ENCODE measurements at regions not wholly inside any gene's neighbourhood (a gene's known extent, or its start where the extent isn't known, plus 50 kb on each side); places are given as distances from the start of the nearest gene placed in this dataset.

DNA sequence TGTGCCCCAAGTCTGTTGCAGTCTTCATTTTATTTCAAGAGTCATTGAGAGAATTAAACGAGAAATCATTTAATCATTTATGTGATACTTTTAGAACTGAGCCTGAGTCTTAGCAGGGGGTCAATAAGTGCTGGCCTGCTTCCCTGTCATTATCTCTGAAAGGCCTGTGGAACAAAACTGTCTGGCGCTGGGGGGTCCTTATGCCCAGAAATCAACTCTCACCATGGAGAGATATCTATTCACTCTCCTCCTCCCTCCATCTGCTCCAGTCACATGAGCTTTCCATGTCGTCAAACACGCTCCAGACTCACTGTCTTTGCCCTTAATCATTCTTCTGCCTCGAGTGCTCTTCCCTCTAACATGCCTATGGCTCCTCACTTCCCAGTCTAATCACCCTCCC, 136.8 kb downstream of the ESM1 start:
- Mint-ChIP-seq H3K36me3 (ENCODE audit: low read depth) (no peaks in the 10 kb centered on the region), H3K9me3 (ENCODE audit: low read depth) (no peaks in the 10 kb centered on the region), H3K27me3 (peaks cover 10% of the 10 kb centered on the region), H3K27ac (no peak overlapping the region), H3K4me3 (no peak overlapping the region), H3K4me1 (no peaks in the 10 kb centered on the region)
- ATAC-seq (no peak), DNase-seq (no peak)
- ChIA-PET CTCF (interaction anchor here (0.6 to 3.0 kb wide), 6 partner anchors 17 to 1017 kb away, joined by 3 to 11 read pairs (median 4); partner anchors contain the start of gene SNX18), POLR2A (no interaction called here)
- intact Hi-C loops (cut with DNase I, micrococcal nuclease), result loop anchor here in 1 of 2 experiments (10.0 kb wide), 1 partner anchor 534 kb away; the partner anchor contains the start of gene ARL15

DNA sequence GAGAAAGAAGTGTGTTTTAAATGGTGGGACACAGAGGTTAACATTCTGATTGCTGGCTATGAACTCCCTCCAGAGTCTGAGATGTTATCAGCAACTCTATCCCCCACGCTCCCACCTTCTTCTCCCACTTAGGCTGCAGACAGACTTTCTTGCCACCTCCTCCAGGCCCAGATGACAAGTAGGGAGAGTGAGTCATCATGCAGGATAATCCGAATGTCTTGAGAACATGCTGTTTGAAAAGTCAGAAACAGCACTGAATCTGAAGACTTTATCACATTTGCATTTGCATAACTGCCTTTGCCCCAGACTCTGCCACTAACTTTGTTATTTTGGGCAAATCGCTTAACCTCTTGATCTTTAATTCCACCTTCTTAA, 139.8 kb downstream of the ESM1 start:
- Mint-ChIP-seq H3K36me3 (ENCODE audit: low read depth) (no peaks in the 10 kb centered on the region), H3K9me3 (ENCODE audit: low read depth) (no peaks in the 10 kb centered on the region), H3K27ac (no peak overlapping the region), H3K4me3 (no peak overlapping the region), H3K4me1 (no peaks in the 10 kb centered on the region), H3K27me3 (peaks cover 8% of the 10 kb centered on the region)
- intact Hi-C loops (cut with DNase I, micrococcal nuclease), result loop anchor here (1.0 to 10.0 kb wide), 4 partner anchors 21 to 531 kb away; partner anchors contain the start of genes SNX18 (in 2 of the 2) and ARL15 (in 1 of the 2)
- ATAC-seq (no peak), DNase-seq (no peak)
- ChIA-PET CTCF (interaction anchor here (0.6 to 3.6 kb wide), 26 partner anchors 9 to 438 kb away, joined by 3 to 57 read pairs (median 4); partner anchors contain the start of gene SNX18), POLR2A (no interaction called here)

DNA sequence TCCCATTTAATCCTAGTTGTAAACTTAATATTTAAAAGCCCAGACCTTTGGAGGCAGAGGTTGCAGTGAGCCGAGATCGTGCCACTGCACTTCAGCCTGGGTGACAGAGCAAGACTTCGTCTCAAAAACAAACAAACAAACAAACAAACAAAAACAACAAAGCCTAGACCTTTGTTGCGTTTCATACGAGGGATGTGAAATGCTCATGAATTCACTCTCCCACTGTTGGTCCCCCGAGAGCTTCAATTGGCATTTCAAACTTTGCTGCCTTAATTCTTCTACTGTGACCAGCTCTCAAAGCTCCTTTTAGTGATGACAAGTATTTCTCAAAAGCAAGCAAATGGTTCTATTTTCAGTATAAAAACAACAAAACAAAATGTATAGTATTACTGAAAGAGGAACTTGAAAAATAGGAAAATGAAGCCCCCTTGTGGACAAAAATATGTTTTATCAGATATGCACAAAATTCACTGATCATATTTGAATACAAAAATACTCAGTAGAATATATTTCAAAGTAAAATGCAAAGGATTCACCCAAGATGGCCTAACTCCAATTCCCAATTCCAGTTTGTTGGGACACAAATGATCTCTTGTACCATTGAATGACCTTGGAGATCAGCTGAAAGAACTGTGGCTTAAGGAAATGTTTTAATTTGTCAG, 140.4 kb downstream of the ESM1 start:
- Mint-ChIP-seq H3K9me3 (ENCODE audit: low read depth) (no peaks in the 10 kb centered on the region), H3K27ac (no peak overlapping the region), H3K36me3 (ENCODE audit: low read depth) (no peaks in the 10 kb centered on the region), H3K4me3 (no peak overlapping the region), H3K27me3 (peaks cover 5% of the 10 kb centered on the region), H3K4me1 (peaks cover 3% of the 10 kb centered on the region)
- no peak for DNase-seq
- no peak for ATAC-seq
- ChIA-PET POLR2A (no interaction called here), CTCF (interaction anchor here (0.6 to 3.6 kb wide), 39 partner anchors 8 to 437 kb away, joined by 3 to 57 read pairs (median 4); partner anchors contain the start of genes GPX8 and SNX18)
- intact Hi-C loops (cut with DNase I, micrococcal nuclease), result loop anchor here (1.0 to 10.0 kb wide), 4 partner anchors 22 to 530 kb away; partner anchors contain the start of genes SNX18 (in 2 of the 2) and ARL15 (in 1 of the 2)

DNA sequence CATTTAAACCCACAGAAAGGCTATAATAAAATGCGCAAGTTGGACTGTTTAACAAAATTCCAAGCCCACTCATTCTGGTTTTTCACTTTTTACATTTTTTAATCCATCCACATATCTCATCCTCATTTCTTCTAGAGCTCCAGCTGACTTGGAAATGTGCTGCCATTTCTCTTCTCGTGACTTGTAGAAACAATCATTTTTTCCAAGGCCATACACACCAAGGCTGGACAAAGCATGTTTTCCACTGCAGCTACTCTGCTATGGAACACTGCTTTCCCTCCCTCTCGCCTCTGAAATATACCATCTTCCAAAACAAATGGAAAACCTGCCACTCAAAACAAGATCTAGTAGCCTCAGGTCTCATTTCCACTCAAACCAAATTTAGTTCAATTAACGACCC, 141.1 kb downstream of the ESM1 start:
- ChIA-PET CTCF (interaction anchor here (0.7 to 3.6 kb wide), 30 partner anchors 9 to 355 kb away, joined by 3 to 57 read pairs (median 5); partner anchors contain the start of genes GPX8 and SNX18), POLR2A (interaction anchor here (0.6 kb wide), 1 partner anchor 601 kb away, joined by 5 read pairs; no protein-coding TSS in a partner anchor)
- no peaks in the 10 kb centered on the region for H3K9me3 Mint-ChIP-seq (ENCODE audit: low read depth)
- peaks cover 7% of the 10 kb centered on the region for H3K4me1 Mint-ChIP-seq
- ATAC-seq (no peak), DNase-seq (no peak)
- H3K27ac Mint-ChIP-seq, result no peak overlapping the region
- peaks cover 5% of the 10 kb centered on the region for H3K27me3 Mint-ChIP-seq
- H3K4me3 Mint-ChIP-seq, result no peak overlapping the region
- H3K36me3 Mint-ChIP-seq (ENCODE audit: low read depth), result no peaks in the 10 kb centered on the region
- intact Hi-C loops (cut with DNase I, micrococcal nuclease), result loop anchor here (2.0 to 10.0 kb wide), 2 partner anchors 23 to 529 kb away; partner anchors contain the start of gene ARL15 (in 1 of the 2)

DNA sequence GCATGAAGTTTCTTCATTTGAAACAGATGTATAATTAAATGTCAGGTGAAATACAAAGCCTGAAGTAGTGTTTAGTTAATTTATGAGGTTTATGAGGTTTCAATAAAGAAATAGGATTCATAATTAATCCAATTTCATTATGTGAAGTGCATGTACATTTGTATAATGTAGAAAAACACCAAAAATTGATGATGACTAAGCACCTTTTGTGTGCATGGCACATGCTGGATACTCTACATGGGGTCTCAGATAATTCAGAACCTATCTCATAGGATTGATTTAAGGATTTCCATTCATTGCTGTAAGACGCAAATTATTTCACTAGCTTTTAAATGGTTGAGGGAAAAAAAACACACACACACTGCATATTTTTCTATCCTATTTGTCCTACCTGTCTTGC, 143.9 kb downstream of the ESM1 start:
- peaks cover 7% of the 10 kb centered on the region for H3K4me1 Mint-ChIP-seq
- intact Hi-C loops (cut with DNase I, micrococcal nuclease), result loop anchor here in 1 of 2 experiments (10.0 kb wide), 1 partner anchor 527 kb away; the partner anchor contains the start of gene ARL15
- no peaks in the 10 kb centered on the region for H3K36me3 Mint-ChIP-seq (ENCODE audit: low read depth)
- DNase-seq (no peak), ATAC-seq (no peak)
- ChIA-PET POLR2A (no interaction called here), CTCF (interaction anchor here (0.5 to 1.5 kb wide), 2 partner anchors 267 to 325 kb away, joined by 3 read pairs; no protein-coding TSS in a partner anchor)
- no peaks in the 10 kb centered on the region for H3K27me3 Mint-ChIP-seq
- no peak overlapping the region for H3K4me3 Mint-ChIP-seq
- H3K27ac Mint-ChIP-seq, result no peak overlapping the region
- no peaks in the 10 kb centered on the region for H3K9me3 Mint-ChIP-seq (ENCODE audit: low read depth)

DNA sequence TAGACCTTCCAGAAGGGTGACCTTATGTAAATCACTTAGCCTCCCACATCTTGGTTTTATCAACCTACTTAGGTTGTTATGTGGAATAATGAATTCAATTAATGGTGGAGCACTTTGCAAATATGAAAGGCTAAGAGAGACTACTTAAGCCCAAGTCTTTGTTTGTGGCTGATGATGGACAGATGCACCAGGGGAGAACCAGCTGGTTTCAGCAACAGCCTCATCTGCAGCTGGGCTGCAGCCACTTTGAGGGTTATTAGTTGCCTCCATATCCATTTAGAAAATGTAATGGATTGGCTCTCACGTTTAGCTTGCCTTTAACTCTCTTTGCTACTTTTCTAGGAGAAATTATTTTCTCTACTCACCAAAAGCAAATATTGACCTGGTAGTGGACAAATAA, 146.6 kb downstream of the ESM1 start:
- Mint-ChIP-seq H3K27me3 (no peaks in the 10 kb centered on the region), H3K27ac (no peak overlapping the region), H3K9me3 (ENCODE audit: low read depth) (no peaks in the 10 kb centered on the region), H3K4me1 (peaks cover 10% of the 10 kb centered on the region), H3K36me3 (ENCODE audit: low read depth) (no peaks in the 10 kb centered on the region), H3K4me3 (no peak overlapping the region)
- intact Hi-C loops (cut with DNase I, micrococcal nuclease), result no loop called here
- ChIA-PET POLR2A (no interaction called here), CTCF (interaction anchor here (1.5 kb wide), 1 partner anchor 322 kb away, joined by 5 read pairs; no protein-coding TSS in a partner anchor)
- DNase-seq (no peak), ATAC-seq (no peak)

DNA sequence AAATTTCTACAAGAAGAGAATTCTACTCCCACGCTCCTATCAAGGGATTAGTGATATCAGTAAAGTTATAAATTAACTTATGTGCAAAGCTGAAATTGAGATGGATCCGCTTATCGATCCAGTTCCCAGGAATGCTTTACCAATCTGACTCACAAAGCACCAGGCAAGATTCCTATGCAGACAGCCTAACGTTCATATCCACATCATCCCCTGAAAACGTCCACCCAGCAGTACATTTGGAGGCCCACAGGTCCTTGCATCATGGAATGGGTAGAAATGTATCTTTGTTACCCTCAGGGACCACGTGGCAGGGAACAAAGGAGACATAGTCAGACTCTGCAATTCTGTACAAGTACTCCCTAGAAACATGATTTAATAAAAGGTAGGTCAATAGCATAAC, 147.4 kb downstream of the ESM1 start:
- ATAC-seq, result no peak
- intact Hi-C loops (cut with DNase I, micrococcal nuclease), result no loop called here
- Mint-ChIP-seq H3K4me3 (no peak overlapping the region), H3K27me3 (no peaks in the 10 kb centered on the region), H3K4me1 (peaks cover 11% of the 10 kb centered on the region), H3K9me3 (ENCODE audit: low read depth) (no peaks in the 10 kb centered on the region), H3K36me3 (ENCODE audit: low read depth) (no peaks in the 10 kb centered on the region), H3K27ac (no peak overlapping the region)
- ChIA-PET CTCF (interaction anchor here (1.5 kb wide), 1 partner anchor 321 kb away, joined by 5 read pairs; no protein-coding TSS in a partner anchor), POLR2A (no interaction called here)
- no peak for DNase-seq

DNA sequence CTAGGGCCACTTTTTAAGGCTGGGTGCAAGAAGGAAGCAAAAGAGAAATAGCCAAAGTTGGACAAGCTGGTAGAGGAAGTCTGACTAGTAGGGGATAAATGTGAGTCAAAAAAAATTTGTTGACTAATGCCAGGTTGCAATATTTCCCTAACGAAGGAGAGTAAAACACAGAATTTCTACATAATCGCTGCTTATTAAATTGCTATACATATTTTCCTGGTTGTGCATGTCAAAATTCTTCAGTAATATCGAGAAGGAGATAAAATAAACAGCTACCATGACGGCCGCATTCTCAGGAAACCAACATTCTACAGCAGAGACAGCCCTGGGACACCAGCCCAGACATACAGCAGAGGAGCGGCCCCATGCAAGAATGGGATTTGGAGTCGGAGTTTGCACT, 148.3 kb downstream of the ESM1 start:
- intact Hi-C loops (cut with DNase I, micrococcal nuclease), result no loop called here
- POLR2A ChIA-PET, result interaction anchor here (0.5 kb wide), 1 partner anchor 274 kb away, joined by 3 read pairs; no protein-coding TSS in a partner anchor

DNA sequence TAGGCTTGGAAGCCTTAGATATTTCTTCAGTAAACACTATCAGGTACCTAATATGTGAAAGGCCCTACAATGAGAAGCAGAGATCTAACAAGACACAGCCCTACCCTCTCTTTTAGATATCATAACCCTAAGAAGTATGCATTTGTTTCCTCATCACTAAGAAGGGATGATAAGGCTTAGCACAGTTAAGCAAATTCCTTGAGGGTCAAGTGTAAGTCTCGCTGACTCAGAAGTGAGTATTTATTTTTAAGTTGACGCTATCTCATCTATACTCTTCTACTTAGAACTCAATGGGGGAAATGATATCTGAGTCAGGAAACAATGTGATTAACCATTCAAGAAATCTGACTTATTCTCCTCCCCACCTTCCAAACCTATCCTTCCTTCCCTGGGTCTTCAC, 149.7 kb downstream of the ESM1 start:
- ChIA-PET POLR2A (no interaction called here), CTCF (interaction anchor here (1.5 to 2.0 kb wide), 2 partner anchors 9 to 74 kb away, joined by 5 to 8 read pairs; no protein-coding TSS in a partner anchor)
- intact Hi-C loops (cut with DNase I, micrococcal nuclease), result no loop called here
- no peak overlapping the region for H3K27ac Mint-ChIP-seq
- H3K4me3 Mint-ChIP-seq, result no peak overlapping the region
- no peaks in the 10 kb centered on the region for H3K36me3 Mint-ChIP-seq (ENCODE audit: low read depth)
- H3K9me3 Mint-ChIP-seq (ENCODE audit: low read depth), result no peaks in the 10 kb centered on the region
- peaks cover 14% of the 10 kb centered on the region for H3K4me1 Mint-ChIP-seq
- DNase-seq, result no peak
- no peak for ATAC-seq
- H3K27me3 Mint-ChIP-seq, result no peaks in the 10 kb centered on the region

More for the DNA sequence above, 148.3 kb downstream of the ESM1 start:
- CTCF ChIA-PET, result interaction anchor here (1.1 kb wide), 1 partner anchor 9 kb away, joined by 3 read pairs; no protein-coding TSS in a partner anchor
- H3K36me3 Mint-ChIP-seq (ENCODE audit: low read depth), result no peaks in the 10 kb centered on the region
- H3K4me1 Mint-ChIP-seq, result peaks cover 14% of the 10 kb centered on the region
- no peak for DNase-seq
- H3K27ac Mint-ChIP-seq, result no peak overlapping the region
- H3K9me3 Mint-ChIP-seq (ENCODE audit: low read depth), result no peaks in the 10 kb centered on the region
- no peak overlapping the region for H3K4me3 Mint-ChIP-seq
- H3K27me3 Mint-ChIP-seq, result no peaks in the 10 kb centered on the region
- no peak for ATAC-seq

DNA sequence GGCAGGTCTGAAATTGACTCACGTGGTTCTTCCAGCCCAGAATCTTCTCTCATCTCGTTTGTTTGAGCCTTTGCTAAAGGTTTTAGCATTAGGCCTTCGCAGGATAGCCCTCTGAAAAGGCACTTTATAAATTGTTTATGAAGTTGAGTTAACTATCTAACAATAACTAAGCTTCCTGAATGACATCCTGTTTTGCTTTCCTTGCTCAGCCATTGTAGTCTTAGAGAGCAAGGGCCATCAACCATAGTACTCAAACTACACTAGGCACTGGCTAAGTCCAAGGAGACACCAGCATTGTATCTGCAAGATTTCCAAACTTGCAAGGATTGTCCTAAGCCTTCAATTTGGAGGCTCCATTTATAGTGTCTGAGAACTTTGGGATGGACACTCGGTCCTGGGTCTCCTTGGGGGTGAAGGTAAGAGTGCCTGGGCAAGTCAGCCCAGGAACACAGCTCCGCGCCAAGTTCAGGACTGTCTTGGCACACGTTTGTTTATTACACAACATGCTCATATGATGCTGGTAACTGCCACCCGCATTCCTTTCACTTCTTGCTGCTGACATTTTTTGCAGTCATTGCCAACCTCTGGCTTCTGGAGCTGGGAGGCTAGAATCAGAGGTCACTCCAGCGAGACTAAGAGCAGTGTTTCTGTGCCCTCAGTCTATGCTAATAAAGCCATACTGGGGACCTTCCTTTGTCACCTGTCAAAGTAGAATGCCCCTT, 151.1 kb downstream of the ESM1 start:
- POLR2A ChIA-PET, result no interaction called here
- intact Hi-C loops (cut with DNase I, micrococcal nuclease), result no loop called here
- Mint-ChIP-seq H3K4me1 (peaks cover 7% of the 10 kb centered on the region), H3K4me3 (no peak overlapping the region), H3K9me3 (ENCODE audit: low read depth) (no peaks in the 10 kb centered on the region), H3K27me3 (no peaks in the 10 kb centered on the region), H3K36me3 (ENCODE audit: low read depth) (no peaks in the 10 kb centered on the region), H3K27ac (no peak overlapping the region)
- DNase-seq, result no peak
- ATAC-seq, result no peak
- CTCF ChIA-PET, result interaction anchor here (0.7 to 3.2 kb wide), 2 partner anchors 11 to 23 kb away, joined by 3 to 18 read pairs; no protein-coding TSS in a partner anchor

DNA sequence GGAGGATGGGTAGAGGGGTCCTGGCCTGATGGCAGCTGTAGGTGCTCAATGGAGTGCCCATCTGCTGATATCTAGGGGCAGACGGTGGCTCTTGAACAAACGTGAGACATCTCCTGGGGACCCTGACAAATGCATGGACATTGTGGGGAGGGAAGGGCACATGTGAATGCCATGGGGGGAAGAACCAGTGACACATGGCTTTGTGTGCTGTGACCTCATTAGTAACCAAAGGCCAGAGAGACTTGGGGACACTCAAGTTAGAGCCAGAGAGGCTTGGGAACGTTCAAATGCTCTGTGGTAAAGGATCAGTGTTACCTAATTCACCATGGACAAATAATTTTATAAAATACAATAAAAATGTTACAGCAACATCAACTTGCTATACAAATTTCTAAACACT, 151.8 kb downstream of the ESM1 start:
- CTCF ChIA-PET, result interaction anchor here (3.2 kb wide), 1 partner anchor 11 kb away, joined by 18 read pairs; no protein-coding TSS in a partner anchor

More for the DNA sequence above, 151.8 kb downstream of the ESM1 start:
- Mint-ChIP-seq H3K36me3 (ENCODE audit: low read depth) (no peaks in the 10 kb centered on the region), H3K27ac (no peak overlapping the region), H3K4me1 (peaks cover 7% of the 10 kb centered on the region), H3K9me3 (ENCODE audit: low read depth) (no peaks in the 10 kb centered on the region), H3K27me3 (no peaks in the 10 kb centered on the region), H3K4me3 (no peak overlapping the region)
- DNase-seq (no peak), ATAC-seq (no peak)
- POLR2A ChIA-PET, result no interaction called here
- intact Hi-C loops (cut with DNase I, micrococcal nuclease), result no loop called here

All from activated CD4-positive, alpha-beta T cell treated with anti-CD3 and anti-CD28 coated beads for 36 hours (primary cell).